HG03565 (cell line): ENCODE measurements at regions not wholly inside any gene's neighbourhood (a gene's known extent, or its start where the extent isn't known, plus 50 kb on each side); places are given as distances from the start of the nearest gene placed in this dataset.
"Not testable (repeated sequence)": the region's sequence is repeated elsewhere in the genome, so short reads cannot be mapped to it uniquely, and the experiment has no call there.

Experiments
- ATAC-seq: cut with Tn5 transposase; IDR thresholded peaks from one replicate; pipeline ENCODE4 v1.9.1; 2021; ENCODE audit warnings: mild to moderate bottlenecking, moderate library complexity; ENCODE audit not compliant: unreplicated experiment

GRCh38 chr1:80403471-80403893, 1397.0 kb upstream of the ADGRL4 start:
- no peak for ATAC-seq

GRCh38 chr1:80402625-80403024, 1396.1 kb upstream of the ADGRL4 start:
- no peak for ATAC-seq

- no peak for ATAC-seq
These were observed 1395.2 kb upstream of the ADGRL4 start for GRCh38 chr1:80401757-80402156.

- ATAC-seq = no peak
These were observed 1386.0 kb upstream of the ADGRL4 start for GRCh38 chr1:80392529-80392928.

GRCh38 chr1:80385650-80386049, 1379.1 kb upstream of the ADGRL4 start:
- no peak for ATAC-seq

- no peak for ATAC-seq
These were observed 1378.4 kb upstream of the ADGRL4 start for GRCh38 chr1:80384959-80385358.

GRCh38 chr1:80384083-80384830, 1377.7 kb upstream of the ADGRL4 start:
- no peak for ATAC-seq

- ATAC-seq = no peak
These were observed 1369.1 kb upstream of the ADGRL4 start for GRCh38 chr1:80375662-80376061.

GRCh38 chr1:80375109-80375508, 1368.6 kb upstream of the ADGRL4 start:
- ATAC-seq = no peak

- ATAC-seq = no peak
These were observed 1363.2 kb upstream of the ADGRL4 start for GRCh38 chr1:80369780-80370179.

GRCh38 chr1:80367058-80367457, 1360.5 kb upstream of the ADGRL4 start:
- no peak for ATAC-seq

- no peak for ATAC-seq
These were observed 1359.0 kb upstream of the ADGRL4 start for GRCh38 chr1:80365359-80366021.

GRCh38 chr1:80363689-80364475, 1357.4 kb upstream of the ADGRL4 start:
- ATAC-seq = no peak

- ATAC-seq = no peak
These were observed 1353.1 kb upstream of the ADGRL4 start for GRCh38 chr1:80359666-80360065.

- no peak for ATAC-seq
These were observed 1342.7 kb upstream of the ADGRL4 start for GRCh38 chr1:80349218-80349617.

GRCh38 chr1:80341021-80341420, 1334.5 kb upstream of the ADGRL4 start:
- no peak for ATAC-seq

GRCh38 chr1:80318108-80318507, 1311.6 kb upstream of the ADGRL4 start:
- ATAC-seq = no peak

GRCh38 chr1:80310703-80311245, 1304.2 kb upstream of the ADGRL4 start:
- no peak for ATAC-seq

- no peak for ATAC-seq
These were observed 1298.9 kb upstream of the ADGRL4 start for GRCh38 chr1:80305466-80305865.

- no peak for ATAC-seq
These were observed 1287.3 kb upstream of the ADGRL4 start for GRCh38 chr1:80293818-80294217.

GRCh38 chr1:80288750-80289149, 1282.2 kb upstream of the ADGRL4 start:
- not testable (repeated sequence) for ATAC-seq
